Neural crest cell (in vitro differentiated cells): ENCODE measurements at regions not wholly inside any gene's neighbourhood (a gene's known extent, or its start where the extent isn't known, plus 50 kb on each side); places are given as distances from the start of the nearest gene placed in this dataset.

Experiments used
- DNase-seq: peaks from one replicate; pipeline ENCODE4 v3.0.0; 2021; ENCODE audit warnings: low read depth, mixed read lengths, low spot score
- H3K27ac Mint-ChIP-seq: one replicate; pipeline ENCODE4 v1.8.0; 2021; ENCODE audit warnings: mild to moderate bottlenecking, mixed read lengths; ENCODE audit not compliant: unreplicated experiment
- H3K27me3 Mint-ChIP-seq: 2 replicates; pipeline ENCODE4 v1.8.0; 2021; ENCODE audit warnings: low read depth, mild to moderate bottlenecking, mixed read lengths
- H3K36me3 Mint-ChIP-seq: 2 replicates; pipeline ENCODE4 v1.8.0; 2021; ENCODE audit warnings: low read depth, mild to moderate bottlenecking, mixed read lengths
- H3K4me1 Mint-ChIP-seq: 2 replicates; pipeline ENCODE4 v1.8.0; 2021; ENCODE audit warnings: mixed read lengths
- H3K4me3 Mint-ChIP-seq: one replicate; pipeline ENCODE4 v1.8.0; 2021; ENCODE audit warnings: mild to moderate bottlenecking, mixed read lengths
- H3K9me3 Mint-ChIP-seq: 2 replicates; pipeline ENCODE4 v1.8.0; 2021; ENCODE audit warnings: mixed read lengths
- CTCF ChIP-seq: fragments of 200-600 bp; sonication (generic); conservative IDR thresholded peaks from 2 replicates; pipeline ENCODE4 v1.5.0; 2021; ENCODE audit warnings: antibody characterized with exemption, mild to moderate bottlenecking

GRCh38 chr9:29220596-29221251, 1647.4 kb upstream of the C9orf72 start:
- Mint-ChIP-seq H3K9me3 (no peaks in the 10 kb centered on the region), H3K4me3 (no peak overlapping the region), H3K27ac (no peak overlapping the region), H3K36me3 (no peaks in the 10 kb centered on the region), H3K27me3 (peaks cover 26% of the 10 kb centered on the region), H3K4me1 (no peaks in the 10 kb centered on the region)
- DNase-seq, result no peak
- no peak for TF ChIP-seq CTCF

- no peak for DNase-seq
- H3K4me1 Mint-ChIP-seq, result no peaks in the 10 kb centered on the region
- H3K9me3 Mint-ChIP-seq, result peaks cover 4% of the 10 kb centered on the region
- H3K27ac Mint-ChIP-seq, result no peak overlapping the region
- H3K27me3 Mint-ChIP-seq, result no peaks in the 10 kb centered on the region
- H3K4me3 Mint-ChIP-seq, result no peak overlapping the region
- no peak for TF ChIP-seq CTCF
- peaks cover 2% of the 10 kb centered on the region for H3K36me3 Mint-ChIP-seq
These were observed 1655.3 kb upstream of the C9orf72 start for GRCh38 chr9:29228558-29228957.

GRCh38 chr9:29230931-29231330, 1657.7 kb upstream of the C9orf72 start:
- Mint-ChIP-seq H3K4me1 (no peaks in the 10 kb centered on the region), H3K27ac (no peak overlapping the region), H3K27me3 (no peaks in the 10 kb centered on the region), H3K36me3 (peaks cover 2% of the 10 kb centered on the region), H3K4me3 (no peak overlapping the region), H3K9me3 (peaks cover 4% of the 10 kb centered on the region)
- DNase-seq, result no peak
- TF ChIP-seq CTCF, result no peak

- Mint-ChIP-seq H3K36me3 (peaks cover 2% of the 10 kb centered on the region), H3K9me3 (peaks cover 4% of the 10 kb centered on the region), H3K27ac (no peak overlapping the region), H3K4me3 (no peak overlapping the region), H3K27me3 (no peaks in the 10 kb centered on the region), H3K4me1 (no peaks in the 10 kb centered on the region)
- DNase-seq, result no peak
- no peak for TF ChIP-seq CTCF
These were observed 1659.9 kb upstream of the C9orf72 start for GRCh38 chr9:29233193-29233592.

GRCh38 chr9:29241320-29241719, 1668.0 kb upstream of the C9orf72 start:
- Mint-ChIP-seq H3K9me3 (no peaks in the 10 kb centered on the region), H3K4me1 (no peaks in the 10 kb centered on the region), H3K27ac (no peak overlapping the region), H3K27me3 (no peaks in the 10 kb centered on the region), H3K4me3 (no peak overlapping the region), H3K36me3 (no peaks in the 10 kb centered on the region)
- DNase-seq, result no peak
- no peak for TF ChIP-seq CTCF
